Activated T-helper 2 cell treated with anti-CD3 and anti-CD28 coated beads, Interferon-gamma antibody, Interleukin-2, Interleukin-4, amounts not matched to agents 10 μg/mL and 5 μg/mL and 100 μg/mL, durations not matched to agents 14 hours and 24 hours and 36 hours (primary cell): ENCODE measurements at regions not wholly inside any gene's neighbourhood (a gene's known extent, or its start where the extent isn't known, plus 50 kb on each side); places are given as distances from the start of the nearest gene placed in this dataset.
"Not testable (repeated sequence)": the region's sequence is repeated elsewhere in the genome, so short reads cannot be mapped to it uniquely, and the experiment has no call there.

Experiments used
- DNase-seq: peaks from one replicate; pipeline ENCODE4 v3.0.0; 2021; ENCODE audit warnings: low spot score
- H3K27ac Mint-ChIP-seq: one replicate; pipeline ENCODE4 v1.8.0; 2021; ENCODE audit warnings: mixed read lengths
- H3K27me3 Mint-ChIP-seq: one replicate; pipeline ENCODE4 v1.8.0; 2021; ENCODE audit warnings: low read depth, mixed read lengths
- H3K36me3 Mint-ChIP-seq: one replicate; pipeline ENCODE4 v1.8.0; 2021; ENCODE audit warnings: low read depth, mixed read lengths
- H3K4me1 Mint-ChIP-seq: one replicate; pipeline ENCODE4 v1.8.0; 2021; ENCODE audit warnings: low read depth, mixed read lengths
- H3K4me3 Mint-ChIP-seq: one replicate; pipeline ENCODE4 v1.8.0; 2021; ENCODE audit warnings: low read depth, mild to moderate bottlenecking, moderate library complexity, mixed read lengths
- H3K9me3 Mint-ChIP-seq: one replicate; pipeline ENCODE4 v1.8.0; 2021; ENCODE audit warnings: mixed read lengths
- intact Hi-C: fragments of 100-400 bp; cut with micrococcal nuclease; formaldehyde crosslinking; loops from one replicate; pipeline ENCODE4 v1.15.1; 2023

DNA sequence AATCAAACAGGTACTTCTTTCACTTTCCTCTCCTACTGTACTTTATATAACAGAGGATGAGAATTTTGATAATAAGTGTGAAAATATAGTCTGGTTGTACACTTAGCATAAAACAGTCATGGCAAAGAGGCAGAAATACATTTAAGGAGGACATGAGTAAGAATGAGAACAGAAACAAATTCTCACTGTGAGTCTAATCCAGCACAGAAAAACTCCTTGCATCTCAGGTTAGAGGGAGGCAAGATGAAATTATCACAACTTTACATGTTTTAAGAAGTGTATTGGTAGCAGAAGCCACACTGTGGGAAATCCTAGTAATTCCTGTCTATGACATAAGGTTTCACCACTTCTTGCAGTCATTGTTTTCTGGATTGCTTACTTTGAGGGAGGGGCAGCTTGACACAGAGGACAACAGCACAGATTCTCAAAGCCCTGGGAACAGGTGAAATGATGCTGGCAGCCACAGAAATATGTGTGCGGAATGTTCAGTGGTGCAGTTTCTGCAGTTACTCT, 733.6 kb upstream of the GBE1 start:
- Mint-ChIP-seq H3K4me3 (no peak overlapping the region), H3K27ac (no peak overlapping the region), H3K27me3 (no peaks in the 10 kb centered on the region), H3K36me3 (no peaks in the 10 kb centered on the region), H3K9me3 (peaks cover 10% of the 10 kb centered on the region), H3K4me1 (no peaks in the 10 kb centered on the region)
- intact Hi-C loops, result no loop called here
- no peak for DNase-seq

- H3K4me3 Mint-ChIP-seq, result no peak overlapping the region
- no peaks in the 10 kb centered on the region for H3K4me1 Mint-ChIP-seq
- DNase-seq, result no peak
- no peak overlapping the region for H3K27ac Mint-ChIP-seq
- peaks cover 11% of the 10 kb centered on the region for H3K9me3 Mint-ChIP-seq
- intact Hi-C loops, result no loop called here
- H3K27me3 Mint-ChIP-seq, result no peaks in the 10 kb centered on the region
- H3K36me3 Mint-ChIP-seq, result no peaks in the 10 kb centered on the region
Measured at GRCh38 chr3:82493858-82494257, 732.4 kb upstream of the GBE1 start.

DNA sequence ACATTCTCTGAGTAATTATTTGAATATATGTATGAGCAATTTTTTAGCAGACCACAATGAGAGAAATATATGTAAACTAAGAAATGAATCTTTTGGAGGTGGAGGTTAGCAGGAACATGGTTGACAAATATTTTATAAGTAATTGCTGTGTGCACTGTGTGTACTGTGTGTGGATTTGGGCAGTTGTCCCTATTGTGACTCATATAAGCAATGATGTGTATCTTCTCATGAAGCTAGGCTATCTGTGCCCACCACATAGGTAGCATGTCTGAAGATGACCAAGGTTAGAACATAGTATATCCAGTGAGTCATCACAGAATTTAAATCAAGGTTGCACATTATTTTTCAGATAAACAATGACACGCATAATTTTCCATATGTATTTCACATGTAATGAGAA, 713.9 kb upstream of the GBE1 start:
- intact Hi-C loops, result no loop called here
- Mint-ChIP-seq H3K4me1 (no peaks in the 10 kb centered on the region), H3K27me3 (no peaks in the 10 kb centered on the region), H3K36me3 (no peaks in the 10 kb centered on the region), H3K27ac (no peak overlapping the region), H3K4me3 (no peak overlapping the region), H3K9me3 (no peaks in the 10 kb centered on the region)
- DNase-seq, result no peak

- H3K4me3 Mint-ChIP-seq, result no peak overlapping the region
- no peak overlapping the region for H3K27ac Mint-ChIP-seq
- no peaks in the 10 kb centered on the region for H3K27me3 Mint-ChIP-seq
- intact Hi-C loops, result no loop called here
- no peaks in the 10 kb centered on the region for H3K4me1 Mint-ChIP-seq
- no peaks in the 10 kb centered on the region for H3K36me3 Mint-ChIP-seq
- no peak for DNase-seq
- H3K9me3 Mint-ChIP-seq, result no peaks in the 10 kb centered on the region
Measured at GRCh38 chr3:82474711-82475110, 713.3 kb upstream of the GBE1 start.

DNA sequence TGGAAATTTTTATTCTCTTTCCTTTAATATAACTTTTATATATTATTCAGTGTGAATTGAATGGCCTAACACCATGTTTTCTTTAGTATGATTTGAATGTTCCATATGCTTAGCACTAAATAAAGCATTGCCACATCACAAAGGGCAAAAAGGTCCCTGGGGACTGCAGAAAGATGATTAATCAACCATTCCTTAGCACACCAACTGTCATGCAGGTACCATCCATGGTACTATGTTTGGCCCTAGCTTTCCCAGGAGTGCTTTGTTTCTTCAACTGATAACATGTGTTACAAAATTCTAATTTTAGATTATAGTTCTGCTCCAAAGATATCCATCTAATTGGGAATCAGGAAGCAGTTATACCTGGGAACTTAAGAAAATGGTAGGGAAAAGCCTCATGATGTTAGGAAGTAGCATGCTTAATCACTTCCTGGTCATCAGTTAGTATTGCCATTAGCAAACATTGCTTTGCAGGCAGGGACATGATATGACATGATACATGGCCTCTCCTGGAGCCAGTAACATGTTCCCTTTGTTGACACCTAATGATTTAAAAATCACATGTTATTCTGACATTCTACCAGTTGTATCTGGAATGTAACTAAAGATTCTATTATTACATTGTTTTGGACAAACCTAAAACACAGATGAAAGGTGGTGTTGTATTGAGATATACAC, 712.6 kb upstream of the GBE1 start:
- DNase-seq, result no peak
- no peaks in the 10 kb centered on the region for H3K4me1 Mint-ChIP-seq
- no peaks in the 10 kb centered on the region for H3K36me3 Mint-ChIP-seq
- peaks cover 2% of the 10 kb centered on the region for H3K9me3 Mint-ChIP-seq
- no peak overlapping the region for H3K4me3 Mint-ChIP-seq
- intact Hi-C loops, result no loop called here
- H3K27me3 Mint-ChIP-seq, result no peaks in the 10 kb centered on the region
- no peak overlapping the region for H3K27ac Mint-ChIP-seq

DNA sequence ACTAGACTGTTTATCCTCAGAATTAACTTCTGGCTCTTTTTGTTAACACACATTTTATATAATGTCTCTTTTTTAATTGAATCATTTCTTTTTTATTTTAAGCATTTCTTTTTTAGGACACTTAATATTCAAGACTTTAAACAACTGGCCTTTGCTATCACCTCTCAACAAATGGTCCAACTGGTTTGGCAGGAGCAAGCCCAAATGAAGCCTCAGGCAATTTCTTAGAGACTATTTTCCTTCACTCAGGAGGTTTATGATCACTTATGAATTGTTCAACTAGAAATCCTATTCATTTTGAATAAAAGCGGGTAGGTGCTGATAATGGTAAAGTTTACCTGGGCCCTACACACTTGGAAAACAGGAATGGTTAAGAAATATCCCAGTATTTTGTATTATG, 705.6 kb upstream of the GBE1 start:
- intact Hi-C loops, result no loop called here
- Mint-ChIP-seq H3K27ac (no peak overlapping the region), H3K27me3 (no peaks in the 10 kb centered on the region), H3K9me3 (peaks cover 8% of the 10 kb centered on the region), H3K4me1 (no peaks in the 10 kb centered on the region), H3K36me3 (no peaks in the 10 kb centered on the region), H3K4me3 (no peak overlapping the region)
- no peak for DNase-seq

GRCh38 chr3:82462977-82463376, 701.5 kb upstream of the GBE1 start:
- no peaks in the 10 kb centered on the region for H3K27me3 Mint-ChIP-seq
- no peak for DNase-seq
- intact Hi-C loops, result no loop called here
- H3K4me1 Mint-ChIP-seq, result no peaks in the 10 kb centered on the region
- no peak overlapping the region for H3K4me3 Mint-ChIP-seq
- no peak overlapping the region for H3K27ac Mint-ChIP-seq
- no peaks in the 10 kb centered on the region for H3K36me3 Mint-ChIP-seq
- peaks cover 9% of the 10 kb centered on the region for H3K9me3 Mint-ChIP-seq

DNA sequence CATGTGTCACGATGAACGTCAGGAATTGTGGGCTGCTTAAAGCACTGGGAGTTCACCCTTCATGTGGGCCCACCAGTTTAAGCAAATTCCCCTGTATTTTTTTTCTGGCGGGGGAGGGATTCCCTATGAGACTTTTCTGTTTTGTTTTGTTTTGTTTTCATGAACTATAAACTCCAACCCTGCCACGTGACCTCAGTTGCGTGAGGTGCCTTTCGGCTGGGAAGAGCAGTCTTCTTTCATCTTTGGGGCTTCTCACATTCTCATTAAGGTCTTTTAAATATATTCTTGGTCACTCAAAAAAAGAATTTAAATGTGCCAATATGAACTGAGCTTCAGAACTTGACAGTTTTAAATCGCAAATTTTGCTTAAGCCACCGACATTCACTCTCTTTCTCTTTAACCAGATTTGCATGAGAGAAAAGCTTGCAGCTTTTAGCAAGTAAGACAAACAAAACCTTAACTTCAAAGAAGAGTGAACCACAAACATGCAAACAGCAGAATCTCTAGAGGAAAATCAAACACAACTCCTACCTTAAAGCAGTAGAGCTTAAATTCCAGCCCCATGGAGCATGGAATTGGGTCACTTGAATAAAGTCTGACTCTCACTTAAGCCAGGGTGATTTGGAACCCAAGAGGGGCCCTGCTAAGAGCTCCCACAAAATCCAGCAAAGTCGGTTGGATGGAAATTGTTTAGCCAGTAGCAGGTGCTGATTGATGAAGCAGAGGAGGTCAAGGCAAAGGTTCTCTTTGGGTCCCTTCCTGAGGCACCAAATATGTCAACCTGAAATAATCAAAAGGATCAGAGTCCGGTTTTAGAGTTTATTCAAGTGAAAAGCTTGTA, 699.8 kb upstream of the GBE1 start:
- Mint-ChIP-seq H3K4me3 (no peak overlapping the region), H3K4me1 (no peaks in the 10 kb centered on the region), H3K9me3 (peaks cover 8% of the 10 kb centered on the region), H3K27ac (no peak overlapping the region), H3K27me3 (no peaks in the 10 kb centered on the region), H3K36me3 (no peaks in the 10 kb centered on the region)
- DNase-seq, result no peak
- intact Hi-C loops, result no loop called here

GRCh38 chr3:82448320-82448719, 686.9 kb upstream of the GBE1 start:
- Mint-ChIP-seq H3K36me3 (no peaks in the 10 kb centered on the region), H3K4me3 (no peak overlapping the region), H3K27me3 (no peaks in the 10 kb centered on the region), H3K27ac (no peak overlapping the region), H3K9me3 (peaks cover 26% of the 10 kb centered on the region), H3K4me1 (no peaks in the 10 kb centered on the region)
- intact Hi-C loops, result no loop called here
- no peak for DNase-seq

GRCh38 chr3:82428821-82429220, 667.4 kb upstream of the GBE1 start:
- H3K27ac Mint-ChIP-seq, H3K4me3 Mint-ChIP-seq, intact Hi-C loops, H3K36me3 Mint-ChIP-seq, H3K27me3 Mint-ChIP-seq, H3K4me1 Mint-ChIP-seq, DNase-seq: not testable (repeated sequence)
- peaks cover 33% of the 10 kb centered on the region for H3K9me3 Mint-ChIP-seq

DNA sequence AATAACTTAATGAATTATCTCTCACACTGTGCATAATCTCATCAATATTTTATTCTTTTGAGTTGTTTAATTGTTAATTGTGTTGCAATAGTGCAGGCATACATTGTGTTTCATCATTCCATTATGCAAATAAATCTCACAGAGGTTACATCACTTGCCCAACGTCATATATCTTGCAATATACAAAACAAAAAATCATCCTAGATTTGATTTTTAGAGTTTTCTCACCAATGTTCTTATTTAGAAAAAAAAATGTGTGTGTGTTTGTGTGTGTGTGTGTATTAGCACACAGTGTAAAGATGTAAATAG, 662.5 kb upstream of the GBE1 start:
- intact Hi-C loops, result no loop called here
- DNase-seq, result no peak
- H3K27ac Mint-ChIP-seq, result no peak overlapping the region
- no peak overlapping the region for H3K4me3 Mint-ChIP-seq
- H3K27me3 Mint-ChIP-seq, result no peaks in the 10 kb centered on the region
- no peaks in the 10 kb centered on the region for H3K4me1 Mint-ChIP-seq
- peaks cover 14% of the 10 kb centered on the region for H3K9me3 Mint-ChIP-seq
- H3K36me3 Mint-ChIP-seq, result no peaks in the 10 kb centered on the region

DNA sequence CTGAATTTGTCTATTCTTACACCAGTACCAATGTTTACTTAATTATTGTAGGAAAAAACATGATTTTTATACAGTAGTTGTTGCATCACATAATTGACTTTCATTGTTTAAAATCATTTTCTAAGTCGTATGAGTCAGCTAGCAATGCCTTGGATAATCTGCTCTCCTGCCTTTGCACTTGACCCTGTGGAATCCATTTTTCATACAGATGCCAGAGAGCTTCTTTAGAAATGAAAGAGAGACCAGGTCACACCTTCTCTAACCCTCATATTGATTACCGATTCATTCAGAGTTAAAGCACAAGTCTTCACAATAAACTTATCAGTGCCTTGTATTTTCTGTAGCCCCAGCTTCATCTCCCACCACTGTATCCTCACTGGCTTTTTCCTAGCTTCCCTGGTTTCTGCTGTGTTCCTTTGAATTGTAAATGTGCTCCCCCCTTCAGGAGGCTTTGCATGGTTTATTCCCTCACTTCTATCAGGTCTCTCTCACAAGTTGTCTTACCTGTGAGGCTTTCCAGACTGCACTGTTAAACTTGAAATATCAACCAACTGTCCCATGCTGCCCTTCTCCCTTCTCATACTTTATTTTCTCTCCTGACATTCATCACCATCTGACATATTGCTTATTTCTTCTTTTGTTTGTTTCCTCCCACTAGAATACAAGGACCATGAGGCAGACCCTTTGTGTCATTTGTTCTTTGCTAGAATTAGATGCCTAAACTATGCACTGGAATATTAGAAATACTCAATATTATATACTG, 662.0 kb upstream of the GBE1 start:
- Mint-ChIP-seq H3K9me3 (peaks cover 14% of the 10 kb centered on the region), H3K4me3 (no peak overlapping the region), H3K4me1 (no peaks in the 10 kb centered on the region), H3K27ac (no peak overlapping the region), H3K36me3 (no peaks in the 10 kb centered on the region), H3K27me3 (no peaks in the 10 kb centered on the region)
- DNase-seq, result no peak
- intact Hi-C loops, result no loop called here

GRCh38 chr3:82416830-82417229, 655.4 kb upstream of the GBE1 start:
- H3K9me3 Mint-ChIP-seq, result peaks cover 23% of the 10 kb centered on the region

More at GRCh38 chr3:82416830-82417229, 655.4 kb upstream of the GBE1 start:
- Mint-ChIP-seq H3K36me3 (no peaks in the 10 kb centered on the region), H3K27me3 (no peaks in the 10 kb centered on the region), H3K27ac (no peak overlapping the region), H3K4me3 (no peak overlapping the region), H3K4me1 (no peaks in the 10 kb centered on the region)
- intact Hi-C loops, result no loop called here
- DNase-seq, result no peak
